Cardiac septum (tissue), 1 donor: ENCODE measurements at regions not wholly inside any gene's neighbourhood (a gene's known extent, or its start where the extent isn't known, plus 50 kb on each side); places are given as distances from the start of the nearest gene placed in this dataset.

Source experiments
- DNase-seq: peaks from one replicate; pipeline ENCODE4 v3.0.0-alpha.2; 2020; ENCODE audit warnings: low spot score
- intact Hi-C: fragments of 100-400 bp; cut with DNase I; formaldehyde crosslinking; loops from one replicate; pipeline ENCODE4 v1.14.0; 2022
- donor health status: DM: no; HTN: no; CAD: no.

DNA sequence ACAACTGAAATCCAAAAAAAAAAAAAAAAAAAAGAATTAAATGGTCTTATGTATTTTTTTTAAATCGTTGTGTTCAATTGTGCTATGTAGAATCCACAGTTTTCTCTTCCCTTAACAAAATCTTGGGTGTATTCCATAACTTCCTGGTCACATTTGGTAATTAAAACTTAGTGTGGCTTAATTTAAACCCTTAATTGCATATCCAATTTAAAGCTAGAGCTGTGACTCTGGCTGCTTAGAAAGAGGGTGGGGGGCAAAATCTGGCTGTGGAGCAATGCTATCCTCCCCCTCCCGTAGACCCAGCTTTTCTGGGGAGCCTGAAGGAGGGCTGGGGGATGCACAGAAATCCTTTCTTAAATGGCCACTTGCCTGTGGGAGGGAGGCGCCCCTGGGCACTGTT lies 695.1 kb downstream of the INHBA start:
- no peak for DNase-seq
- intact Hi-C loops: no loop called here

DNA sequence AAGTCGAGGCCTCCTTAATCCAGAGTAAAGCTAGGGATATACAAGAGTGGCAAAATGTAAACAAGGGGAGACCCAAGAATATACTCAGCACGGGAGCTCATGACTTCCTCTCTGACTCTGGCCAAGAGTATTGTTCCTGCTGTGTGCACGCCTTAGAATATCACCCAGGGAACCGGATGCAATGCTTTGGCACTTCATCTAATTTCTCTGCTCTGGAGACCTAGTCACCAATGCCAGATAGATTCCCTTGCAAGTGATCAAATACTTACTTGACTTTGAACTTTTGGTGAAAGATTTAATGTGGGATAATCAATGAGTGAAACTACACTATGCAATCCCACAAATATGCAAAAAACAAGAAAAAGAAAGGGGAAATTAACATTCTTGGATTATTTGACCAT lies 695.5 kb downstream of the INHBA start:
- DNase-seq: no peak
- intact Hi-C loops: no loop called here

DNA sequence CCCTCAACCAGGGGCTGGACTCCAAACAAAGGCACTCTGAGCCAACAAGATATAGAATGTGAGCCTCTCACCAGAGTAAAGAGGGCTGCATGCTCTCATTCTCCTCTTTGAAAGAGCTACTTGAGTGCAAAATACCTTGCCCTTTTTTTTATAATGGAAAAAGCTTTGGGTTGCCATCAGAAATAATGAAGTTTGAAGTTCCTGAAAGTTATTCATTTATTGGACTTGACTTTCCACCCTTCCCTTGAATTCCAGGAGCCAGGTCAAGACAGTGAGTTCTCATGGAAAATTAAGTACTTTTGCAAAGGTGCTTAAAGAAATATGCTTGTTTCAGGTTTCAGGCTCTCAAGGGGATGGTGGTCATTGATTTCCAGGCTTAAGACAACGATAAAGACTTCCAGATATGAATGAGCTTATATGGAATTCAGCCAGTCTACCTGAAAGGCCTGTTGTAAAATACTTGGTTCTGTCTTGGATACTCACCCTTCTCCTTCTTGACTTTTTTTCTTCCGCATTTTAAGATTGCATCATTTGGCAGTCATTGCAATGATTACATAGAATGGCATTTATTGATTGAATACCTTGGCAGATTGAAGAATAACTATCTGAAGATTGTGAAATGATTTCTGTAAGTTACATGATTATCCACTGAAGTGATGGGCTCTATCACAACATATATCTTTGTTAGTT lies 696.4 kb downstream of the INHBA start:
- DNase-seq: no peak
- intact Hi-C loops: no loop called here

DNA sequence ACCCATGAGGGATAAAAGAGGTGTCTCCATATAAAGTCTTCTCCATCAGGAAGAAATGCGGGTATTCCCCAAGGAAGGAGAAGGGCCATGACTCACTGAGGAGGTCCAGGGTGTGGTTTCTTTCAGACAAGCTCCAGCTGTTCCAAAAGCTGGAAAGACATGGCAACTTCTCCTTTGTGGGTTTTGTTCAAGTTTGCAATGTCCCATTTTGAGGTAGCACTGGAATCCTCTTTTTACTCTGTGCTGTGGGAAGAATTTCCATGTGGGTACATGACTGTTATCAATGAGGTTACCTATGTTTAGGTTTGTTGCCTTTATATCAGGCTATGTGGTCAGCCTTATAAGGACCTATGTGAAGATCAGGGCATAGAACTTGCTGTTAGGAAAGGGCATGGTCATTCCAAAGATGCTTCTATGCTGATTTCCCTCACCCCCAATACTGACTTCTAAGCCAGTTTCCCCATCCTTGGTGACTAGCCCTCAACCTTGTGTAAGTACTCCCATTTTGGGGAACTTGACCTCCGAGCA lies 697.5 kb downstream of the INHBA start:
- intact Hi-C loops: no loop called here
- no peak for DNase-seq

DNA sequence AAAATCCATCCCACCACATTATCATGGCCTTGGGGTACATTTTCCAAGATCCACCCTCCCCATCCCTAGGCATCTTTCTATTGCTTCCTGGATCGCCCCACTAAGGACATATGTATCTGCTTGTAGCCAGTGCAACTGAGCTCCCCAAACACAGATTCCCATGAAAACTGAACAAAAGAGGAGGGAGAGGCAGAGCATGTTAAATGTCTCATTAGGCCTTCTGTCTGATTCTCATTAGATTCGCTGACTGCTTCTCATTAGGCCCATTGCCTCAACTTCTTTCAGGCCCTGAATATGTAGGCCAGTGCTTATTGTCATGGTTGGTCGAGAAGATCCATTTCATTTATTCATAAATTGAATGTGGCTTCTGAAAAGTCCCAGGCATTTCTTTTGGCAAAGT lies 698.9 kb downstream of the INHBA start:
- DNase-seq: no peak
- intact Hi-C loops: loop anchor here (5.0 kb wide), 1 partner anchor 693 kb away; no protein-coding TSS in a partner anchor

DNA sequence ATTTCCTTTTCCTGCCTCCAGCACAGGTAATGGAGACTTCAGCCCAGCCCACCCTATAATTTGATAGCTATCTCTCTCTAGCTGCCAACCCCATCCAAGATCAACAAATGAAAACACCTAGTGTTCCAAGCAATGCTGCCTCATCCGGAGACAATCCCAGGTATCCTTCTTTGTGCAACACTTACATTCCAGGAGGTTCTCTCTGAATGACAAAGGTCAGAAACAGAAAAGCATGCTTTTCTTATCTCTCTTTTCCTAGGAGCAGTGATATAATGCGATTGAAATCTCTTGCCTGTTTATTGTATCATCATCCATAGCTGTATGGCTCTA lies 699.3 kb downstream of the INHBA start:
- no peak for DNase-seq
- intact Hi-C loops: loop anchor here (5.0 kb wide), 1 partner anchor 694 kb away; no protein-coding TSS in a partner anchor

DNA sequence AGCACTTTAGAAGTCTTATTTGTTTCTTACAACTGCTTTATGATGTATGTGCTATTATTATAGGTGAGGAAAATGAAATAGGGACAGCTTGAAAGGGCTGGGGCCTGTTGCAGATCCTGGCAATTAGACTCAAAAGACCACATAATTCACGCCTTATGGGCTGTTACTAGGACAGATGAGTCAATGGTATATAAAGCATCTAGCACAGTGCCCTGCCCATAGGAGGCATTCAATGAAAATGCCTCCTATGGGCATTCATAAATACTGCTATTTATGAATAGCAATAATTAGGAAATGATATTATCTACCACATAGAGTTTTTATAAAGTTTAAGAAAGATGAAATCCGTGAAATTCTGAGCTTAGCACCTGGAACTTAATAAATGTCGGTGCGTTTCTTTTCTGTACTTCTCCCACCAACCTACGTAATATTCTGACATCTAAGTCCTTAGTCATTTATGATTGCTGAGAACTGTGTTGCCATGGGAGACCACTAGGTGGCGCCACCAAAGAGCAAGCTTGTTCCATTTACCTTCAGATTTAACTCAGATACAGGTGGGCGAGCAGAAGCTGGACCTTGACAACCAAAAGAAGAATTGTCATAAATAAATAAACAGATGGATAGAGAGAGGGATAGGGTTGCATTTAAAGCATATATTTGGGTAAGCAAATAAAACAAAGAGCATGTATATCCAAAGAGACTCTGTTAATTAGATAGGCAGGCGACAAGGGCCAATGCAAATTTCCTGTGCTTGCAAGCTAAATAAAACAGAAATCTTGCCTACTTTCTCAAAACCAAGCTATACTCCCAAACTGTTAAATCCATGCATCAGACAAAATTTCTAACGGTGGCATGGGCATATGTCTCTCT lies 699.9 kb downstream of the INHBA start:
- DNase-seq: no peak
- intact Hi-C loops: loop anchor here (5.0 kb wide), 1 partner anchor 694 kb away; no protein-coding TSS in a partner anchor

DNA sequence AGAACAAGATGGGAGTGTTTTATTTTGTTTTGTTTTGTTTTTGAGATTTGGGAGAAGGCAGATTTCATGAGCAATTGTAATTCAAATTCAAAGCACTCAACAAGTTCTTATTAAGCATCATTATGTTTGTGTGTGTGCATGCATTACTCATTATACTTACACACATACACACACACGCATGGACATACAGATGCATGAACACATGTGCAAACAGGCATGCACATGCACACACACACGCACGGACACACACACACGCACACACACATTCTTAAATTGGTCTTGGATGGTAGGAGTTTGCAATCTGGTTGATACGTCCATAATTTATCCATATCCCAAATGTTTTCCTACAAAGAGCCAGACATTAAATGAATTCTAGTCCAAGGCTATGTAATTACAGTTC lies 702.8 kb downstream of the INHBA start:
- intact Hi-C loops: loop anchor here (5.0 kb wide), 1 partner anchor 697 kb away; no protein-coding TSS in a partner anchor
- DNase-seq: no peak

DNA sequence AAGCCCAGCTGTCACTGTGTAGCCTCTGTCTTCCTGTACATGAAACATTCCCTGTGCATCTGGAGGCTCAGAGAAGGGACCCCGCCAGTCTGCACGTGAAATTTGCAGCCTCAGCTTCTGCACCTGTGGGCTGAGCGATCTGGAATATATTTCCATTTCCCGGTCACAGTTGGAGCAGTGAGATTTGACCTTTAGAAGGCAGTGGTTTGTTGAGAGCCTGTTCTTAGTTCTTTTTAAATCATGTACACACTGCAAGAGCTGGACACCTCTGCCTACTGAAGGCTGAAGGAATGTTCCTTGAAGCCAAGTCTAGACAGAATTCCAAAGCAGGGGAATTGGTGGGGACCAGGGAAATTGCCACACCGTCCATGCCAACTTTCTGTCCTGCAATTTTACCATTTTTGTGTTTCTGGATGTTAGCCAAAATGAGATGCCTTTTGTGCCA lies 706.6 kb downstream of the INHBA start:
- no peak for DNase-seq
- intact Hi-C loops: no loop called here

DNA sequence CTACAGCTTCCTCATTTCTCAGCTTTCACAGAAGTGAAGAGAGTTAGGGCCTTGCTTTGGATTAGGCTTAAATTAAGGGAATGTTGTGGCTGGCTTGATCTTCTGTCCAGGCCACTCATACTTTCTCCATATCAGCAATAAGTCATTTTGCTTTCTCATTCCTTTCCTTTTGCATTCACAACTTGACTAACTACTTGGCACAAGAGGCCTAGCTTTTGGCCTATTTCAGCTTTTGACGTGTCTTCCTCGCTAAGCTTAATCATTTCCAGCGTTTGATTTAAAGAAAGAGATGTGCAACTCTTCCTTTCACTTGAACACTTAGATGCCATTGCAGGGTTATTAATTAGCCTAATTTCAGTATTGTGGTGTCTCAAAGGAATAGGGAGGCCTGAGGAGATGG lies 712.0 kb downstream of the INHBA start:
- DNase-seq: no peak
- intact Hi-C loops: no loop called here

DNA sequence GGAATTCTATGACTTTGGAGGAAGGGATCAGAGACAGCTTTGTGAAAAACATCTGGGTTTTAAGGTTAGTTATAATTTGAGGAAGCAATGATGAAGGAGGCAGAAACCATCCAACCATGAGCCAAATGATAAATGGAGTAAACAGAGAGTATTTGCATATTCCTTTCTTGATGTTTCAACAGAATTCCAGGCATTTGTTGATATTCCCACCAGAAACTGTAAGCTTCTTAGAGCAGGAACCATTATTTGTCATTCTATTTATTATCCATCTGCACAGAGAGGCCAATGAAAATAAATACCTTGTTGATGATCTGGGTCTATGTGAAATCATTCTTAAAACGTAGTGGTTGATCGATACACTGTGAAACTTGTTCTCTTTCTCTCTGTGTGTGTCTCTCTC lies 715.3 kb downstream of the INHBA start:
- intact Hi-C loops: no loop called here

DNA sequence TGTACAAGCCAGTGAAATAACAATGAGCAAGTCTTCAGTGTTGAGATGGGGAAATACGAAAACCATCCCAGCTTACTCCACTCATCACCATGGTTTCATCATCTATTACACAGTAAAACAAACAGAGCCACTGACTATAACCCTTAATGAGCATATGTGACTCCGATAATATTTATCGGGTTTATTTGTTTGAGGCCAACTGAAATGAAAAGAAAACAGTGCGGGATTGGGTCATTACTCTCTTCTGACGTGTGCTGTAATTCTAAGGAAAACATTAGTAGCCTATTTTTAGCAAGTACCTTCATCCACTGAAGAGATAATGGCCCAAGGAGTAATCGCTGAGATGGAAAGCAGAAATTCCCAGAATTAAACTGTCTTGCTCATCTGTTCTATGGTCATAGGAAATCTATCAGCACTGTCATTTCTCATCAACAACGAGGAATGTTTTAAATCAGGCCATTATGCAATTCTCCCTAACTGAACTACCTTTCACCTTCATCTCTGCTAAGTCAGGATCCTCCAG lies 716.5 kb downstream of the INHBA start:
- intact Hi-C loops: no loop called here
- no peak for DNase-seq

More for the DNA sequence above, 715.3 kb downstream of the INHBA start:
- DNase-seq: no peak

DNA sequence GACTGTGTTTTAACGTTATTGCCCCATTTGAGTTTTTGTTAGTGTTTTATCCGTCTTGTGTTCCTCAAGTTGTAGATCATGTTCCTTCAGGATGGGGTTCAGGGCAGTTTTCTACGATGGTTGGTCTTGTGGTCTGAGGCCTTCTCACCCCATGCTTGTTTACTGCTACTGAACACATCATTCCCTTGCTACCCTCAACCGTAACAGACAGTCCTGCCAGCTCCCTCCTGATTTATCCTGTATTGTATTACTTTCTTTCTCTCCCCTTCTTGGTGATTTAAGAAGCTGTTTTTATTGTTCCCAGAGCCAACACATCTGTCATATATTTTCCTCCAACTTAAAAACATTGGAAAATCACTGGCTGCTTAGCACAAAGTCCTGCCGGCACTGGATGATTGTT lies 719.8 kb downstream of the INHBA start:
- intact Hi-C loops: no loop called here
- DNase-seq: no peak

DNA sequence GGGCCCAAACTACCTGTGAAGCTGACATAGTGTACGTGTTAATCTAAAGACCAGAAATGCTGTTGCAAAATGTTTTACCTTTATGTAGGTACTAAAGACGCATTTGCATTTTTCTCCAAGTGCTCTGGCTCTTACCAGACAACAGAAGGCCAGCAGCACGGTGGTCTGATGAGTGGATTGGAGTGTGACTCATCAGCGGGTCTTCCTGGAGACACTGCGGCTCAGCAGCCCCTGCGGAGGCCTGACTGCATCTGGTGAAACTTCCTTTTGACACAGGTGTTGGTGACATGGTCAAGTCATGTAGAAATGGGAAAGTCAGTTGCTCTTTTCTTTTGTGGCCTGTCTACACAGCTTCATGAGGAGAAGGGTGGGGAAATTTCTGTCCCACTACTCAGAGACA lies 723.6 kb downstream of the INHBA start:
- intact Hi-C loops: no loop called here
- DNase-seq: no peak

DNA sequence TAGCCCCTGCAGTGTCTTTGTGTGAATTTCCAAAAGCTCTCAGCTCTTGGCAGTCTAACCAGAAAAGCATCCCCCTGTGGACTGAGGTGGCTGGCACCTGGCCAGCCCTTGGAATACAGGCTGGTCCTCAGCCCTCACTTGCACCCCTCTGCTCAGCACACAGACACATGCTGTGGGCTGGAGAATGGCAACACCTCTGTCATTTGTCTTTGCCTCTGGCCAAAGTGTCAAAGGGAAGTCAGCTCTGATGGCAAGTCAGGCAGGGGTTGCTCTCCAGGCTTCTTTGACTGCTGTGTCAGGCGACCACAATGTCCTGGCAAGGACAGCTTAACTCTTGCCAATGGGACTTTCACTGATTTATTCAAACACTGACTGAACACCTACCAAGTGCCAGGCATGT lies 724.8 kb downstream of the INHBA start:
- no peak for DNase-seq
- intact Hi-C loops: no loop called here

DNA sequence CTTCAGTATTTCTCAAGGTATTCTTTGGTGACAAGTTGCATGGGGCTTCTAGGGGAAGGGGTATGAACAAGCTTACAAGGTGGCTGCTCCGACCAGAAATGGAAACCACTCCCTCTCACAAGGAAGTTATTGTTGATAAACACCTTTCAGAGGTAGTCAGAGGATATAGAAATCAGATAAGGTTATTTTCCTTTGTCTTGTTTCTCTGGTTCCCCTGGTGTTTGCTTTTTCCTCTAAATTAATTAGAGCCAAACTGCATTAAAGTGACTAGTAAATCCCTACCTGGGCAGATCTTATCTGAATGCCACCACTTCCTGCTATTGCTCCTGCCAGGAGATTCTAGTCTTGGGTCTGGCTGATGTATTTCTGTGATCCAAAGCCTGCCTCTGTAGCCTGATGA lies 725.4 kb downstream of the INHBA start:
- intact Hi-C loops: no loop called here
- DNase-seq: no peak

DNA sequence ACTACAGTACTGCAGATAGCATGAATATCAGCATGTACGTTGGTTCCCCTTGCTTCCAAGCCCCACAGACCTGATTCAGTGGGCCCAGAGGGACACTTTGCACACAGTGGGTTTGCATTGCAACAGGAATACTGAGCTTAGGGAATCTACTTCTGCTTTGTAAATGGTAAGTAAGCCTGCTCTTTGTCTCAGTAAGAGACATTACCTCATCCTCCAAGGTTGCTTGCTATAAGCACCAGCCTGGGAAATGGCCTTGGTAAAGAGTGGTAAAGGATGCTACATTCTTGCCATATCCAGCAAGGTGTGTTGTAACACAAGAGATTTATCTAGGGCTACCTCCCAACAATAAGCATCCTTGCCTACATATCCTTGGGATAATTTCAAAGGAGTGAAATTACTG lies 730.5 kb downstream of the INHBA start:
- DNase-seq: no peak
- intact Hi-C loops: no loop called here

DNA sequence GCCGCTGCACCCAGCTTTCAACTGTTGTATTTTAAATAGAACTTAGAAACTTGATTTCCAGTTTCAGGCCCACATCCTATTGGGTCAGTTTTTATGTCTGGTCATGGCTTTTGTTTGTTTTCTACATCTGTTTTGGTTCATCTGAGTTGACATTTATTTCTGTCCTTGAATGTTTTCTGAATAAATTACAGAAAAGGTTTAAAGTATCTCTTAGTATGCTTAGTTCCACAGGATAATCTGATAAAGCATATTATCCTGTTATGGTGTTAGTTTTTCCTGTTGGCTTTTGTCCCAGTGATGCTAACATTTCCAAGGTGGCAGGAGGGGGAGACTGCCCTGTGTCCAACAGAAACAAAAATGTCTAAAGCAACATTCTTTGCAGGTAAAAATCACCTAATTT lies 733.2 kb downstream of the INHBA start:
- DNase-seq: no peak
- intact Hi-C loops: no loop called here

DNA sequence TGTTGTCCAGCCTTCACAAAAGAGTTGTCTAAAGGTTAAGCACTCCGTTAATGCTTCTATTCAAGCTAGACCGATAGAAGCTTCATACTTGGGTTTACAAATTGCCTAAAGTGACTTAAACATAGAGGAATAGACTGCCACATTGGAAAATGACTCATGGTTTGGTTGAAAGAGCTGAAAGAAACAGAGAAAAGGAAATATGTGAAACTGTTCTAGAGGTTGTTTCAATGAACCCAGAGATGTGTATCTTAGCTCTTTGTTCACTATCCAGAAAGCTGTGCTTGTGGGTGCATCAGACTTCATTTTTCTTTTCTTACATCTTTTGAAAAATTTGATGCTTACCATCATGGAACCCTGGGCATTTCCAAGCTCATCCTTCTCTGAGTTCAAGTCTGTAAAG lies 736.2 kb downstream of the INHBA start:
- DNase-seq: no peak
- intact Hi-C loops: no loop called here

DNA sequence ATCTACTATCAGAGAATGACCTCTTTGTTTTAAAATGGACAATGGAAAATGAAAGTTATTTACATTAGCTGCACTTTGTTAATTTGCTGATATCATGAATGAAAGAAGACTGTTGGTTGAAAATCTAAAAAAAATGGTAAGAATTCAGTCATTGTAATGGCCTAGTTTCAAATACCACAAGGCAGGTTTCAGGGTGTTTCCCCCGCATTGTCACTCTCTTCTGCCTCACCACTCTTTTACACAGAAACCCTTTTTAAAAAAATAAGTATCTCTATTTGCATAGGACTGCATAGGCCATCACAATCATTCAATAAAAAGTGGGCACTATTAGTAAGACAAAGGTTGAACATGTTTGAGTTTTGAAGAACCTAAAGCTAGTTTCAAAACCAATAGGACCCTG lies 737.1 kb downstream of the INHBA start:
- no peak for DNase-seq
- intact Hi-C loops: no loop called here

DNA sequence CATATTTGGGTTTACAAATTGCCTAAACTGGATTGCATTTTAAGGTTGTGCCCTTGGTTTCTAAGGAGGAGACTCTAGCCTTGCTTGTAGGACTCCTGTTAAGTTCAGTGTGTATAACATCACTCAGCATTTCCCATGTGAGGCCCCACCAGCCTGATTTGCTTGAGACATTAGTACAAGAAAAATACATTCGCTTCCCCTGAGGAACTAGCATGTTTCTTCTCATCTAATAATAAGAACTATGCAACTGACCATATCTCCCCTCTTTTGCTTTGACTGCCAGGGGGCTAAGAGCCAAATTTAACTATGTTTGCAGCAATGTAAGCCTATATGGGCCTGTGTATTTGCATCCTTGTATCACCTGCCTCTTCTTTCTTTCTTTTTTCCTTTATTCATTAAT lies 737.9 kb downstream of the INHBA start:
- DNase-seq: no peak
- intact Hi-C loops: no loop called here
